ENCODE measurements at regions not wholly inside any gene's neighbourhood (a gene's known extent, or its start where the extent isn't known, plus 50 kb on each side); places are given as distances from the start of the nearest gene placed in this dataset.

DNA sequence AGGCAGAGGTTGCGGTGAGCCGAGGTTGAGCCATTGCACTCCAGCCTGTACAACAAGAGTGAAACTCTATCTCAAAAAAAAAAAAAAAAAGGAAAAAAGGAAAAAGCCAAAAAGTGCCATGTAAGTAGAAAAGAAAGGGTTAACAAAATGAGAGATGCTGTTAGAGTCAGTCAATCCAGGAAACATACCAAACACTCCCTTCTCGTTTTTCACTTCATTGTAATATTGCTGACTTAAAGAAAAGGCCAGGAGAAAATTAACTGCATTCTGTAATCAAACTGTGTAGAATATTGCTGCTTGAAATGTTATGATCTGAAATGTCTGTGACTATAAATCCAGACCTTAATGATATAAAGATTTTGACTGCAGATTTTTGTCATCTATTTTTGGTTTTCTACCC, 379.1 kb downstream of the ENC1 start:
- no peak for DNase-seq (ENCODE audit: low read depth)
- TF ChIP-seq, protein P1, sequence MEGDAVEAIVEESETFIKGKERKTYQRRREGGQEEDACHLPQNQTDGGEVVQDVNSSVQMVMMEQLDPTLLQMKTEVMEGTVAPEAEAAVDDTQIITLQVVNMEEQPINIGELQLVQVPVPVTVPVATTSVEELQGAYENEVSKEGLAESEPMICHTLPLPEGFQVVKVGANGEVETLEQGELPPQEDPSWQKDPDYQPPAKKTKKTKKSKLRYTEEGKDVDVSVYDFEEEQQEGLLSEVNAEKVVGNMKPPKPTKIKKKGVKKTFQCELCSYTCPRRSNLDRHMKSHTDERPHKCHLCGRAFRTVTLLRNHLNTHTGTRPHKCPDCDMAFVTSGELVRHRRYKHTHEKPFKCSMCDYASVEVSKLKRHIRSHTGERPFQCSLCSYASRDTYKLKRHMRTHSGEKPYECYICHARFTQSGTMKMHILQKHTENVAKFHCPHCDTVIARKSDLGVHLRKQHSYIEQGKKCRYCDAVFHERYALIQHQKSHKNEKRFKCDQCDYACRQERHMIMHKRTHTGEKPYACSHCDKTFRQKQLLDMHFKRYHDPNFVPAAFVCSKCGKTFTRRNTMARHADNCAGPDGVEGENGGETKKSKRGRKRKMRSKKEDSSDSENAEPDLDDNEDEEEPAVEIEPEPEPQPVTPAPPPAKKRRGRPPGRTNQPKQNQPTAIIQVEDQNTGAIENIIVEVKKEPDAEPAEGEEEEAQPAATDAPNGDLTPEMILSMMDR (IDR thresholded peaks at IDR 0.05; ENCODE audit: control insufficient read depth, insufficient read depth, low read depth, low read length, missing control alignments) = no peak
- H3K4me3 ChIP-seq (ENCODE audit: control insufficient read depth, low read depth, low read length) = no peak overlapping the region

GRCh38 chr5:74259572-74259971, 381.0 kb downstream of the ENC1 start:
- TF ChIP-seq, protein P1 (IDR thresholded peaks at IDR 0.05; ENCODE audit: control insufficient read depth, insufficient read depth, low read depth, low read length, missing control alignments) = no peak
- no peak overlapping the region for H3K4me3 ChIP-seq (ENCODE audit: control insufficient read depth, low read depth, low read length)
- no peak for DNase-seq (ENCODE audit: low read depth)

DNA sequence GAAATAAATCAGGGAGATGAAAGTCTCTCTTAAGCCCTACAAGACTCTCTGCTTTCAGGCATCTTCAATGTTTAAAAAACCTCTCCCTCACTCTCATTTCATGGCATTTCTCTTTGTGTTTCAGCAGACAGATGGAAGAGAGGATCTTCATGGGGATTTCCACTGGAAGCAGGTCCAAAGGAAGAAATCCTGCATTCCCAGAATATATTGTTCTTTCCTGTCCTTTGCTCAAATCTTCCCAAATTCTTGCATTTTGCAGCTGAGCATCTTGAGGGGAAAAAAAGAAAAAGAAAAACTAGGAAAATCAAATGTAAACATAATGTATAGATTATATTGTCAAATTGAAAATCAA, 382.2 kb downstream of the ENC1 start:
- no peak for DNase-seq (ENCODE audit: low read depth)
- H3K4me3 ChIP-seq (ENCODE audit: control insufficient read depth, low read depth, low read length) = no peak overlapping the region
- TF ChIP-seq, protein P1 (IDR thresholded peaks at IDR 0.05; ENCODE audit: control insufficient read depth, insufficient read depth, low read depth, low read length, missing control alignments) = no peak

DNA sequence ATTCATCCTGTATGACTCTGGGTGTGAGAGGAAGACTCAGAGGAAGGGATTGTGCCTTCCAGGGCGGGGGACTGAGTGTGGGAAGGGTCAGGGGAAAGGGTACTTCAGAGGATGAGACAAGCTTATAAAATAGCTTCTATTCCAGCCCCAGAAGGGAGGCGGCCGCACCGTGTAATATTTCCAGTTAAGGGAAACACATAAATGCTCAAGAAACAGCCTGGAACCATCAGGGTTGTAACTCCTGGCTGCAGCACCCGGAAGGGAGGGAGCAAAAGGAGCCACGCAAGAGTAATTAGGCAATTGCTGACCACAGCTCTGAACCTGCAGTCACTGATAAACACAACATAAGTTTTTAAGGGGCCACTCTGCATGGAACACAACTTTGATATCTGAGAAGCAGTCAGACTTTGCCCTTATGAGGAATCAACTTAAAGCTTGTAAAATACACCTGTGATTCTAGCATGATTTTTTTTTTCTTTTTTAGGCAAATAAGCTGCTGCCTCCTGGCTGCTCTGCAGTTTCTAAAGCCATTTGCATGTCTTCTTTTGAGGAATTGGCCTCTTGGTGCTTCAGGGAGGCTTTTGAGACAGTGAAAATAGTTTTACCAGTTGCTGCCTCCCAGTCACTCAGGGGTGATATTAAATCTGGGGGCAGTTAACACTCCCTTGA, 382.7 kb downstream of the ENC1 start:
- no peak for DNase-seq (ENCODE audit: low read depth)
- TF ChIP-seq, protein P1 (IDR thresholded peaks at IDR 0.05; ENCODE audit: control insufficient read depth, insufficient read depth, low read depth, low read length, missing control alignments) = no peak
- no peak overlapping the region for H3K4me3 ChIP-seq (ENCODE audit: control insufficient read depth, low read depth, low read length)

DNA sequence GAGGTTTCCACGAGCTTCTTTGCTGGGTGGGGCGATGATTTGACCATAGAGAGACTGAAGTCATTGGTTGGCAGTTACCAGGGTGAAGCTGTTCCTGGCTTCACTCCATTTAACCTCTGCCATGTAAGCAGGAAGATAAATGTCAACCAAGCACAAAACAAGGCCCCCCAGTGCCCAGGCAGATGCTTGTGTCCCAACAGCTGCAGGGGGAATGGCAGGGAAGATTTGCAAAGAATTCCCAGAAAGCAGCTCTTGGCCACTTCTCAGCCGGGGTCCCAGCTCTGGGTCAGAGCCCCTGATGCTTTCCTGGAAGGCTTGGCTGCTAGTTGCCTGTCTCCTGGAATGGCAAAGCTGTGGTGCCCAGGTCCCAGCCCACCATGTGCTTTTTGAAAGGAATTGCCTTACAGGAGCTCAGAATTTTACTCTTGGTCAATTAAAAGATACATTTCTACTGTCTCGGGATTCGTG, 383.4 kb downstream of the ENC1 start:
- no peak overlapping the region for H3K4me3 ChIP-seq (ENCODE audit: control insufficient read depth, low read depth, low read length)
- no peak for DNase-seq (ENCODE audit: low read depth)
- TF ChIP-seq, protein P1 (IDR thresholded peaks at IDR 0.05; ENCODE audit: control insufficient read depth, insufficient read depth, low read depth, low read length, missing control alignments) = no peak

DNA sequence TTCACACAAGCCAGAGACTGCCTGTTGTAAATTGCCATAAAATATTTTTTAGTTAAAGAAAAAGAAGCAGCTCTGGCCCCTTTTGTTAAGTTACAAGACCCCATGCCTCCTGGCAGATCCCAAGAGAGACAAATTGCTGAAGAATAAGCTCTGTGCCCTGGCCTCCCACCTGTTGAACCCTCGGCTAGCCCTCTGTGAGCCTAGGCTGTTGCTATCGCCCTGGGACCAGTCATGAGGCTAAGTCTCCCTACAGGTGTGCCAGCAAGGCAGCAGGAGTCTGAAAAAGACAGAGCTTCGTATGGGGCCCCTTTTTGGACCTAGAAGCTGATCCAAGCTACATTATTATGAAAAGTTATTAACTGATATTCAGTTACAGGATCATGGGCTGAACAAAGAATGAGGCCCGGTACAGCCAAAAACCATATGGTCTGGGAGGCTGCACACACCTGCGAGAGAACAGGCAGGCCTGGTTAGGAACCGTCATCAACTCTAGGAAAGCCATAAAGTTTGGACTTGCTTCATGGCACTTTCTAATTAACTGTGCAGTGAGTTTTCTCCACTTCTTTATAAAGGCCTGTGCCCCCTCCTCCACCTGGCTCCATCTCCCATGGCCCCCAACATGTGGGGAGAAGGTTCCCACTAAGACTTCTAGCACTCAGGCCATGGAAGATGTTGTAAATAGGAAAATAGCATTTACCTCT, 384.7 kb downstream of the ENC1 start:
- DNase-seq (ENCODE audit: low read depth) = no peak
- H3K4me3 ChIP-seq (ENCODE audit: control insufficient read depth, low read depth, low read length) = no peak overlapping the region
- TF ChIP-seq, protein P1 (IDR thresholded peaks at IDR 0.05; ENCODE audit: control insufficient read depth, insufficient read depth, low read depth, low read length, missing control alignments) = no peak
